ENCODE measurements at regions not wholly inside any gene's neighbourhood (a gene's known extent, or its start where the extent isn't known, plus 50 kb on each side); places are given as distances from the start of the nearest gene placed in this dataset.

DNA sequence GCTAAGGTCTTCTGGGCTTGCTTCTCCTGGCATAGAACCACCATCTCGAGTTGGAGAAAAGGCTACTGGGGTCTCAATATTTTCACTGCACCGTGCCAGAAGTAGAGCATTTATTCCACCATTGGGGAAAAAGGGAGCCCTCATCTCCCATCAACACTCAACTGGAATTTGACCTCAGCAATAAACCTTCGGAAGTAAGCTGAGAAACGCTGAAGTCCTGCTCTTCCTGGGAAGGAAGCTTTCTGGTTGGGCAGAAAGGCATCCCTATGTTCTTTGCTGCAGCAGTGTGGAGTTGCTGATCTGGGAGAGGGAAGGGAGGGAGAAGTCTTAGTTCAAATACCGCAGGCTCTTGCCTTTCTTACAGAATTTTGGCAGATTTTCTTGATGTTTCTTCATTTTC is 368.8 kb downstream of the NUP35 start:
- Histone ChIP-seq H3K27me3 (ENCODE audit: control insufficient read depth in 2 of 2, insufficient read depth in 2 of 2, low read length in 2 of 2) (no peaks in the 10 kb centered on the region), H3K9me3 (replicated peaks; ENCODE audit: control insufficient read depth, insufficient read depth, low read length) (no peaks in the 10 kb centered on the region), H3K4me1 (ENCODE audit: control insufficient read depth, extremely low read depth, insufficient read depth, low read length) (no peaks in the 10 kb centered on the region), H3K4me3 (replicated peaks in 1 of 3; ENCODE audit: insufficient read depth in 1 of 3, low read depth in 1 of 3, low read length in 3 of 3) (no peak overlapping the region), H4K20me1 (replicated peaks; ENCODE audit: control insufficient read depth, extremely low read depth, insufficient read depth, low read length) (no peaks in the 10 kb centered on the region), H2AFZ (ENCODE audit: low read depth, low read length) (no peak overlapping the region), H3K27ac (ENCODE audit: insufficient read depth, low read depth, low read length) (no peak overlapping the region), H3K9ac (replicated peaks; ENCODE audit: extremely low read depth, insufficient read depth, low read length) (no peak overlapping the region), H3K4me2 (ENCODE audit: insufficient read depth, low read length) (no peak overlapping the region), H3K36me3 (ENCODE audit: control insufficient read depth in 2 of 2, extremely low read depth in 1 of 2, insufficient read depth in 2 of 2, low read length in 2 of 2) (no peaks in the 10 kb centered on the region), H3K79me2 (ENCODE audit: control insufficient read depth, insufficient read depth, low read length) (no peaks in the 10 kb centered on the region), H3K9me1 (replicated peaks; ENCODE audit: control insufficient read depth, extremely low read depth, insufficient read depth, low read length) (no peaks in the 10 kb centered on the region)
- TF ChIP-seq CTCF (IDR thresholded peaks at IDR 0.05; ENCODE audit: extremely low read depth in 1 of 2, insufficient read depth in 1 of 2, low read depth in 1 of 2, low read length in 2 of 2): no peak
- no peak for TF ChIP-seq FOS (IDR thresholded peaks at IDR 0.05; ENCODE audit: borderline replicate concordance, insufficient read depth, low read length)
- no peak for TF ChIP-seq POLR2A (IDR thresholded peaks at IDR 0.05; ENCODE audit: low read depth, low read length)
- no peak for TF ChIP-seq MYC (IDR thresholded peaks at IDR 0.05; ENCODE audit: low read depth, low read length)
- no peak for TF ChIP-seq POLR2AphosphoS5 (IDR thresholded peaks at IDR 0.05; ENCODE audit: insufficient read depth, low read depth, low read length)
- no peak for TF ChIP-seq EZH2 (IDR thresholded peaks at IDR 0.05; ENCODE audit: borderline replicate concordance, low read depth, low read length, severe bottlenecking)
- TF ChIP-seq JUN (IDR thresholded peaks at IDR 0.05; ENCODE audit: borderline replicate concordance, insufficient read depth, insufficient read length, low read depth): no peak
- TF ChIP-seq, protein P1, sequence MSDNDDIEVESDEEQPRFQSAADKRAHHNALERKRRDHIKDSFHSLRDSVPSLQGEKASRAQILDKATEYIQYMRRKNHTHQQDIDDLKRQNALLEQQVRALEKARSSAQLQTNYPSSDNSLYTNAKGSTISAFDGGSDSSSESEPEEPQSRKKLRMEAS (IDR thresholded peaks at IDR 0.05; ENCODE audit: insufficient read depth, insufficient read length): no peak
- TF ChIP-seq GATA2 (IDR thresholded peaks at IDR 0.05; ENCODE audit: insufficient read depth, insufficient read length, low read depth, low read length): no peak
- CTCF ChIA-PET: no interaction called here
- DNase-seq (ENCODE audit: low read depth, low spot score) (no peak), FAIRE-seq (no peak)
- intact Hi-C loops (cut with micrococcal nuclease): no loop called here
- dilution Hi-C loops (cut with MboI; ENCODE audit: extremely low pct_ligation_motif_present, low sequenced_read_pairs): no loop called here
- POLR2A ChIA-PET: no interaction called here
- no TSS peak for BruUV-seq (replicated peaks)

All from endothelial cell of umbilical vein (primary cell).